ENCODE measurements at regions not wholly inside any gene's neighbourhood (a gene's known extent, or its start where the extent isn't known, plus 50 kb on each side); places are given as distances from the start of the nearest gene placed in this dataset.

- no peak for DNase-seq
These were observed 59.6 kb upstream of the CDH13 start for GRCh38 chr16:82567175-82567574.

GRCh38 chr16:82563401-82563800, 63.4 kb upstream of the CDH13 start:
- DNase-seq, result no peak

DNA sequence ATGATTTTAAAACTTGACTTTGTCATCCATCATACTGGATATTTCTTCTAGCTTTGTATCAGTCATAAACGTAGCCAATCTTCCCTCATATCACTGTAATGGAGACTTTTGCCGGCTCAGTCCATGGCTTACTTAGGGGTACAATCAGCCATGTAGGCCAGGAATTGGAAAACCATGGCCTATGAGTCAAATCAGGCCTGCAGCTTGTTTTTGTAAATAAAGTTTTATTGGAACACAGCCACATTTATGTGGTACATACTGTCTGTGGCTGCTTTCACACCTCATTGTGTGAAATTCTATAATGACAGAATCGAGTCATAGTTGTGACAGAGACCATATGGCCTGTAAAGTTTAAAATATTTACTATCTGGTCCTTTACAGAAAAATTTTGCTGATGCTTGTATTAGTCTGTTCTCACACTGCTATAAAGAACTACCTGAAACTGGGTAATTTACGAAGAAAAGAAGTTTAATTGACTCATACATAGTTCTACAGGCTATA, 64.5 kb upstream of the CDH13 start:
- no peak for DNase-seq

DNA sequence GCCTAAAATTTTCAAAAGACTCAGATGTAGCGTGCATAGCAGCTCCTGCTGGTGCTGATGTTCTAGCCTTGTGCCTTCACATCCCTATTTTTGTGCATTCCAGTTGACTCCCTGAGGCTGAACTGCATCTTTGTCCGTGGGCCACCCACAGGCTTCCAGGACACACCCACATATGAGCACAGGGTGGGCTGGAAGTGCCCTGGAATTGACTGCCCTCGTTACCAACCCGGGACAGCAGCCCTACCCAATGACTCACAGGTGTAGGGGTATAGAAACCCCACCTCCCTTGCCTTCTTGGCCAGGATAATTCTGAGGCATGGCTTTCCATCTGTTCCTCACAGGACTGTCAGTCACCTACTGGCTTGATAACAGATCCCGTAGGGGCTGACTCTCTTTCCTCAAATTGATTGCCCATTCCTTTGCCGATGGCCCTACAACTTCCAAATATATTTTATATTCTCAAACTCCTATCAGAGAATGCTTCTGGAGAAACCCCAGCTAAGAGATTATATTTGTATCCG, 65.9 kb upstream of the CDH13 start:
- DNase-seq, result no peak

DNA sequence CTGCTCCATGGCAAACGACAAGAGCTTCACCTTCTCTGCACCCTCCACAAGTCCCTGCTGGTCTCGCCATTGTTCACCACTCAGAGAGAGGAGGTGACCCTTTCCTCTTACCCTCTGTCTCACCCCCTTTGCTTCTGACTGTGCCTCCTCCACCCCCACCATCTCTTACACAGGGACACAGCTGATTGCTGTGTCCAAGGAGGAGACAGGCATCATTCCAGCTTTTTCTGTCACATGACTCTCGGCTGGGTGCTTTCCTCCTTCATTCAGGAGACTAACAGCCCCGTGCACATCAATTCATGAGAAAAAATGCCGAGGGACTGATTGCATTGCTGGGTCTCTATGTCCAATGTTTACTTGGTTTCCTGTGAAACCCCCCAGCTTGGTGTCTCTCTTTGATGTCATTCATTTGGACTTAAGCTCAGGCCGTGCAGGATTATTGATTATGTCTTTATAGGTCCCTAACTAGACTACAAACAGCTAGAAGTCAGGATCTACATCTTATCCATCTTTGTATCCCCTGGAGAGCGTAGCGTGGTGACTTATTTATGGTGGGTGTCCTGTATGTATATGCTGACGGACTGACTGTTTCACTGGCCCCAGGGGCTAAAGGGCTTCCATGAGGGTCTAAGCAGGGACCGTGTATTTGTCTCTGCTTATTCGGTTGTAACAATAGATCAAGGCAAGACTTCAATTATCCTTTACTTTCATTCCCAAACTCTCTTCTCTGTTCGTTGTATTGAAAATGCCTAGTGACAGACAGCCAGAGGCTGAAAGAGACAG, 82.2 kb upstream of the CDH13 start:
- DNase-seq, result no peak

- DNase-seq, result no peak
These were observed 84.1 kb upstream of the CDH13 start for GRCh38 chr16:82542714-82543113.

- no peak for DNase-seq
These were observed 85.7 kb upstream of the CDH13 start for GRCh38 chr16:82541103-82541502.

DNA sequence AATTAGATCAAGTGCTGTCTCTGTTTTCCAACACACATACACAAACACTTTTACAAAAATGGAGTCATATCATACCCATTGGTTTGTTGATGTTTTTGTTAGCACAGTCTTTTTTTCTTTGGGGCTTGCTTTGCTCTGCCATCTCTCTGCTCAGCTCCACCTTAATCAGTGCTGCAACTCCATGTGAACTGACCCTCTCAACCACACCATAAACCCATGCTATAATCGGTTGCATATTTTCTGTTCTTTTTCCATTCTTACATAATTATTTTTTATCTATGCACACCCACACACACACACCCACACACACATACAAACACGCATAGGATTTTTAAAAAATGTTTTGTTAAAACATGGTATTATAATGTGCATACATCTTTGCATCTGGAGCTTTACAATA, 91.0 kb upstream of the CDH13 start:
- DNase-seq, result no peak

- no peak for DNase-seq
These were observed 91.5 kb upstream of the CDH13 start for GRCh38 chr16:82535262-82535661.

- no peak for DNase-seq
These were observed 93.6 kb upstream of the CDH13 start for GRCh38 chr16:82533189-82533588.

DNA sequence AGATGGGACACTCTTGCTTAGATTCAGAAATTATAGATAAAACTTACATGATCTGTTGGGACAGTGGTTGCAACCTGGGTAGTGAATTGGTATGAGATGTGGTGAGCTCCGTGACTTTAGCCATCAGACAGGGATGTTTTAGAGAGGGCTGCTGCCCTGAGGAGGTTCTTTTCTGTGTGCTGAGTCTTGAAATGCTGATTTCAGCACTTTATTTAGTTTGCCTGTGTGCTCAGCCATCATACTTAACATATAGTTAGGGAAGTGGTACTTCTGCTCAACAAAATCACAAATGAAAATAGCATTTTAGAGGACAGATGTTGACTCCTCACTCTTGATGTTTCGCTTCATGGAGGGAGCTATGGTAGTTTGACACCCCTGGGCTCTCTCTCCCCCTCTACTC, 95.9 kb upstream of the CDH13 start:
- no peak for DNase-seq

- no peak for DNase-seq
These were observed 99.7 kb upstream of the CDH13 start for GRCh38 chr16:82527101-82527500.

GRCh38 chr16:82524976-82525375, 101.8 kb upstream of the CDH13 start:
- no peak for DNase-seq

DNA sequence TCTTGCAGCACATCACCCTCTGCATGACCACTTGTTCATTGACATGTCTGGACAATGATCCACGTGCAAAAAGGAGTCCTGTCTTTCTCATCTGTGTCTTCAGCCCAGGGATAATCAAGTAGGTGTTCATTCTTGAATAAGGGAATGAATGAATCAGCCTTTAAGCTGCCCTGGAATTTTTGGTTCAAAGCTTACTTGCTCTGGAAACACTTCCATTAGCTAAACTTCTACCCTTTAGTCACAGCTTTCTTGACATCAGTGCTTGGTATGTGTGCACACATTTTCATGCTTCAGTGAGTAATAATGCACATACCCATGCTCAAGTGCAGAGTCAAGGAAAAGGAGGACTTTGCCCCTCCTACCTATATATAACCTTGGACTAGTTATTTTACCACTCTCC, 103.0 kb upstream of the CDH13 start:
- DNase-seq, result no peak

DNA sequence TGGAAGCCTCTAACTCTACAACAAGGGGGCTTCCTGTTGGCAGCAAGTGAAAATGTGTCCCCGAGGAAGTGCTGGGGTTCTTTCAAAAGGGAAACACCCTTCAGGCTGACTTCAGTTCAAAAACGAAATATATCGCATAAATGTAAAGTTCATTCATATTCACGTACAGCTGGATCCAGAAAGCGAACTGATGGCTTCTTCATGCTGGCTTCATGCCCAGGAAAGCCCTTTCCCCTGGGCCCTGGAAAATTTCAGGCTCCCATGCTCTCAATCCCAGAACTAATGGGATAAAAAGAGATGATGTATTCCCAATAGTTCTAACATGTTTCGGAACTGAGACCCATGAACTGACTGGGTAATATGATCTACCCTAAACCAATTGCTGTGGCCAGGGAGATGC, 104.7 kb upstream of the CDH13 start:
- DNase-seq, result no peak

- DNase-seq, result no peak
These were observed 108.0 kb upstream of the CDH13 start for GRCh38 chr16:82518811-82519210.

DNA sequence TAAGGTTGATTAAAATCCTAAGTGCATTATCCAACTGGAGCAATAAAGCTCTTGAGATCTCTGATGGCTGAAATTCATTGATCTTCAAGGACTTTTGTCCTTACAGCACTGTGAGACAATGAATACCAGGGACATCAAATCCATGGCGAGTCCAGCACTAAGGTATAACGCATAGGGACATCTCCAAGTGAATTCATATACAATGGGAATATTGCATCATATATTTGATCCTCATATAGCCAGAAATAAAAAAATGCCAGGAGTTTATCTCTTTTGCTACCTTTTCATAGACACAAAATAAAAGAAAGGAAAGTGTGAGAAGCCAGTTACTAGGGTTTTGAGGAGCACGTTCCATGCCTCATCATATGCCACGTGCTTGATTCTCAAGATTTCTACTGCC, 112.5 kb upstream of the CDH13 start:
- DNase-seq, result no peak

DNA sequence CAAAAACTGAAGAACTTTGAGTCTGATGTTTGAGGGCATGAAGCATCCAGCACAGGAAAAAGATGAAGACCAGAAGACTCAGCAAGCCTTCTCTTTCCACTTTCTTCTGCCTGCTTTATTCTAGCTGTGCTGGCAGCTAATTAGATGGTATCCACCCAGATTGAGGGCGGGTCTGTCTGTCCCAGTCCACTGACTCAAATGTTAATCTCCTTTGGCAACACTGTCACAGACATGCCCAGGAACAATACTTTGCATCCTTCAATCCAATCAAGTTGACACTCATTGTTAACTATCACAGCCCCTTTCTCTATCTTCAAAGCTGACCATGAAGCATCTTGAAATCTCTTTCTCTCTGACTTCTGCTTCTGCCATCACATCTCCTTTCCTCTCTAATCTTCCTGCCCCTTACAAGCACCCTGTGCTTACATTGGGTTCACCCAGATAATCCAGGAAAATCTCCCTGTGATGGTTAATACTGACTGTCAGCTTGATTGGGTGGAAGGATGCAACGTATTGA, 115.9 kb upstream of the CDH13 start:
- no peak for DNase-seq

- no peak for DNase-seq
These were observed 116.9 kb upstream of the CDH13 start for GRCh38 chr16:82509691-82510430.

GRCh38 chr16:82506692-82507670, 119.8 kb upstream of the CDH13 start:
- DNase-seq, result no peak

DNA sequence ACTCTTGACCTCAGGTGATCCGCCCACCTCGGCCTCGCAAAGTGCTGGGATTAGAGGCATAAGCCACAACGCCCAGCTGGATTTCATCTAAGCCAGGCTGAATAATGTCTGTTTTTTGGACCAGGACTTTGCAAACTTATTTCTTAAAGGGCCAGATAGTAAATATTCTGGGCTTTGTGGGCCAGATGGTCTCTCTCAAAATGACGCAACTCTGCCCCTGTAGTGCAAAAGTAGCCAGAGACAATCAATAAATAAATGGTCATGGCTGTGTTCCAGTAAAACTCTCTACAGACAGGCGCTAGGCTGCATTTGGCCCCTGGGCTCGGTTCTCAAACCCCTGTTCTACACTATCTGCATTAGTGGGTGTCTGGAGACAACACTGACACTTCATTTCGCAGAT, 121.9 kb upstream of the CDH13 start:
- DNase-seq, result no peak

GRCh38 chr16:82499302-82499701, 127.5 kb upstream of the CDH13 start:
- no peak for DNase-seq

DNA sequence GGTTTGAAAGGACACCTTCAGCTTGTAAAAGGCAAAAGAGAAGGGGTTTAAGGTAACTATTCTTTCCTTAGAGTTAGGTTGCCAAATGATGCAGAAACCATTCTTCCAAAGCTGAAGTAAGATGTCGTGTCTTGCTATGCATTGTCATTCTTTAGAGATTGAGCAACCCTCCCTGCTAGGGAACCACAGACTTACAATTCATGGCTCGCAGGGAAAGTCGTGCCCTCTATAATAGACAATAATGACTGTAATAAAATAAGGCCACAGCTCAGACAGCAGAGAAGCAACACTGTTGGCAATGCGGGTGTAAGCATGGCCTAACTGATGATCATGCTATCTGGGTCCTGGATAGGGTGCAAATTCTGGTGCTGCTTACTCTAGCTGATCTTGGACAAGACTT, 129.6 kb upstream of the CDH13 start:
- no peak for DNase-seq
